ENCODE measurements at regions not wholly inside any gene's neighbourhood (a gene's known extent, or its start where the extent isn't known, plus 50 kb on each side); places are given as distances from the start of the nearest gene placed in this dataset.

GRCh38 chr17:53948323-53948722, 125.6 kb downstream of the KIF2B start:
- Histone ChIP-seq H3K27me3 (replicated peaks; ENCODE audit: insufficient read depth) (no peaks in the 10 kb centered on the region), H3K4me1 (replicated peaks) (no peaks in the 10 kb centered on the region), H3K4me3 (no peak overlapping the region), H3K36me3 (no peaks in the 10 kb centered on the region), H3K27ac (no peak overlapping the region), H3K9me3 (no peaks in the 10 kb centered on the region)
- no peak for TF ChIP-seq POLR2A (IDR thresholded peaks at IDR 0.05)
- intact Hi-C loops (cut with DNase I) = no loop called here
- no peak for DNase-seq (ENCODE audit: low spot score)
- 70% methylated on average over 1 of the region's 1 CpG for WGBS

DNA sequence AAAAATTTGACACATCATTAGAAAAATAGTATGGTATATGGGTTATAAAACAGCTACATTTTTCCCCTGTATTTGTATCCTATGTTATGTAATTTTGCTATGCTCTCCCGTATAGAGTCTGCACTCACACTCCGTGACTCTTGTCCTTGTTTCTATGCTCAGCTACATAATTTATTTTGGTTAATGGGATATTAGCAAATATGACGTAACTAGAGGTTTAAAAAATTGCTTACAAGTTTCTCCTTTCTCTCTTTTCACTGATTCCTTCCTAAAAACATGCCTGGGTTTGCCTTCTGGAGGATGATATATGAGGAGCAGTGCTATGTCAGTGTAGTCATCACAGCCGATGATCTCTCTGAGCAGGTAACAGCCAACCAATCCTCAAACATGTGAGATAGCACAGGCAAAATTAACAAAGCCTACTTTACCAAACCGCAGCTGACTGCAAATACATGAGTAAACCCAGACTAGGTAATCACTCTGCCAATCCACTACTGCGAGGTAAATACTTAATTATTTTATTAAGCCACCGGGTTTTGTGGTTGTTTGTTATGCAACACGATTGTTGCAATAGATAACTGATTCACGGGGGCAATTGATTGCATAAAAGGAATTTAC, 126.9 kb downstream of the KIF2B start:
- Histone ChIP-seq H3K4me3 (no peak overlapping the region), H3K36me3 (no peaks in the 10 kb centered on the region), H3K9me3 (no peaks in the 10 kb centered on the region), H3K27me3 (replicated peaks; ENCODE audit: insufficient read depth) (no peaks in the 10 kb centered on the region), H3K4me1 (replicated peaks) (no peaks in the 10 kb centered on the region), H3K27ac (no peak overlapping the region)
- 57% methylated on average over 9 of the region's 9 CpGs for WGBS
- intact Hi-C loops (cut with DNase I) = no loop called here
- TF ChIP-seq POLR2A (IDR thresholded peaks at IDR 0.05) = no peak
- no peak for DNase-seq (ENCODE audit: low spot score)

- Histone ChIP-seq H3K27me3 (replicated peaks; ENCODE audit: insufficient read depth) (no peaks in the 10 kb centered on the region), H3K36me3 (no peaks in the 10 kb centered on the region), H3K9me3 (no peaks in the 10 kb centered on the region), H3K27ac (no peak overlapping the region), H3K4me1 (replicated peaks) (no peaks in the 10 kb centered on the region), H3K4me3 (no peak overlapping the region)
- no peak for TF ChIP-seq POLR2A (IDR thresholded peaks at IDR 0.05)
- no peak for TF ChIP-seq CTCF (IDR thresholded peaks at IDR 0.05)
- no peak for TF ChIP-seq POLR2AphosphoS5 (IDR thresholded peaks at IDR 0.05)
- DNase-seq (ENCODE audit: low spot score) = no peak
- intact Hi-C loops (cut with DNase I) = no loop called here
- WGBS = 54% methylated on average over 5 of the region's 5 CpGs
These were observed 127.6 kb downstream of the KIF2B start for GRCh38 chr17:53950207-53950857.

GRCh38 chr17:53950858-53951250, 128.1 kb downstream of the KIF2B start:
- Histone ChIP-seq H3K4me3 (no peak overlapping the region), H3K36me3 (no peaks in the 10 kb centered on the region), H3K27ac (no peak overlapping the region), H3K27me3 (replicated peaks; ENCODE audit: insufficient read depth) (no peaks in the 10 kb centered on the region), H3K4me1 (replicated peaks) (no peaks in the 10 kb centered on the region), H3K9me3 (no peaks in the 10 kb centered on the region)
- TF ChIP-seq POLR2AphosphoS5 (IDR thresholded peaks at IDR 0.05) (no peak), CTCF (IDR thresholded peaks at IDR 0.05) (no peak), POLR2A (IDR thresholded peaks at IDR 0.05) (no peak)
- intact Hi-C loops (cut with DNase I) = no loop called here
- no peak for DNase-seq (ENCODE audit: low spot score)

DNA sequence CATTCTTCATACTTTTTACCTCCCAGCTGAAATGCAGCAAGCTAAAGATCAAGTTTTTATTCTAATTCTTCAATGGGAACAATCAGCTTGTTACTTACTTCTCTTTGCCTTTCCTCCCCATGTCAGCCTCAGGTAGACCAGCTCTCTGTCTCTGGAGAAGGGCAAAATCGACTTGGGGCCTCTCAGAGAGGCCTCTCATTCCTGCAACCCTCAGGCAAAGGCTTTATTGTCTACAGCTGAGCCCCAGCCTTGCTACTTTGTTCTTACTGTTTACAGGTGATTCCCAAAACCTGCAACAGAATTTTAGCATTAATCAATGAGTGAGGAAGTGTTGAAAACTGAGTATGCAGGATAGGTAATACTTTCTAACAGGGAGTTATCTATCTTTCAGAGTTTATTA, 148.6 kb downstream of the KIF2B start:
- intact Hi-C loops (cut with DNase I) = no loop called here
- WGBS = 15% methylated on average over 1 of the region's 1 CpG

More for the DNA sequence above, 148.6 kb downstream of the KIF2B start:
- H3K27ac ChIP-seq = no peak overlapping the region
- no peaks in the 10 kb centered on the region for H3K4me1 ChIP-seq (replicated peaks)
- H3K27me3 ChIP-seq (replicated peaks; ENCODE audit: insufficient read depth) = no peaks in the 10 kb centered on the region
- no peak overlapping the region for H3K4me3 ChIP-seq
- no peaks in the 10 kb centered on the region for H3K9me3 ChIP-seq
- TF ChIP-seq POLR2AphosphoS5 (IDR thresholded peaks at IDR 0.05) = no peak
- TF ChIP-seq CTCF (IDR thresholded peaks at IDR 0.05) = no peak
- no peak for TF ChIP-seq POLR2A (IDR thresholded peaks at IDR 0.05)
- no peak for DNase-seq (ENCODE audit: low spot score)
- no peaks in the 10 kb centered on the region for H3K36me3 ChIP-seq

Measured in prostate gland (tissue), 2 donors.